HG02571 (cell line): ENCODE measurements at regions not wholly inside any gene's neighbourhood (a gene's known extent, or its start where the extent isn't known, plus 50 kb on each side); places are given as distances from the start of the nearest gene placed in this dataset.

Experiments
- ATAC-seq: cut with Tn5 transposase; IDR thresholded peaks from one replicate; pipeline ENCODE4 v1.9.1; 2021; ENCODE audit warnings: mild to moderate bottlenecking, moderate library complexity; ENCODE audit not compliant: unreplicated experiment

GRCh38 chr10:118501637-118502440 is 93.6 kb downstream of the PRLHR start:
- no peak for ATAC-seq

- no peak for ATAC-seq
These were observed 94.3 kb downstream of the PRLHR start for GRCh38 chr10:118501171-118501570.

- ATAC-seq: no peak
These were observed 94.9 kb downstream of the PRLHR start for GRCh38 chr10:118500477-118501104.

DNA sequence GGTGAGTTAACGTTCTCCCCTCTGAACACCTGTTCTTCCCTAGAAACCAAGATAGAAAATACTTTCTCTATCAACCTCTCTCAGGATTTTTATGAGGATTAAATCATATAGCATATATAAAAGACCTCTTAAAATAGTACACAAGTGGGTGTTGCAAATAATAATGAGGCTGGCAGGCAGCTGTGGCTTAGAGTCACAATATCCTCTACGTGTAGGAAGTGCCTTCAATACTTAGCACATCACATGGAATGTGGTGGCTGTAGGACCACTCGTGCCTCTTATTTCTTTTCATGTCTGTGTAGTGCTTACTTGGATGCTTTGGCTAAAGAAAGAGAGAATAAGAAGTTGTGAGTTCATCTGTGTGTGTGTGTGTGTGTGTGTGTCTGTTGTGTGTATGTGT is 96.3 kb downstream of the PRLHR start:
- ATAC-seq: no peak

DNA sequence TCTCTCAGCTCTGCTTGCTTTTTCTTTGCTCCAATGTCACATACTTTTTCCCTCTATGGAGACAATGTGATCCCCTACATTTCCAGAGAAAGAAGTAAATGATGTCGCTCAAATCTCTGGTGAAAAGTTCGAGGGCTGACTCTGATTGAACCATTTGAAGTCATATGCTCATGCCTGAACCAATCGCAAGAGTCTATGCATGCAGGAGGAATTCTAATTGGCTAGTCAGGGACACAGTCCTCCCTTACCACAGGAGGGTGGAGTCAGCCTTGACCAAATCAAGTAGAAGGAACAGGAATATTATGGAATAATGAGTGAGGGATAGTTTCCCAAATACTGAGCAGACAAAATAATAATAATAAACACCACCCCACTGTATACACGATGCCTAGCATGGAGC is 96.8 kb downstream of the PRLHR start:
- no peak for ATAC-seq

- ATAC-seq: no peak
These were observed 98.2 kb downstream of the PRLHR start for GRCh38 chr10:118497227-118497626.

GRCh38 chr10:118496525-118496924 is 98.9 kb downstream of the PRLHR start:
- ATAC-seq: no peak

GRCh38 chr10:118495499-118495898 is 99.9 kb downstream of the PRLHR start:
- no peak for ATAC-seq

- no peak for ATAC-seq
These were observed 104.4 kb downstream of the PRLHR start for GRCh38 chr10:118491055-118491454.

DNA sequence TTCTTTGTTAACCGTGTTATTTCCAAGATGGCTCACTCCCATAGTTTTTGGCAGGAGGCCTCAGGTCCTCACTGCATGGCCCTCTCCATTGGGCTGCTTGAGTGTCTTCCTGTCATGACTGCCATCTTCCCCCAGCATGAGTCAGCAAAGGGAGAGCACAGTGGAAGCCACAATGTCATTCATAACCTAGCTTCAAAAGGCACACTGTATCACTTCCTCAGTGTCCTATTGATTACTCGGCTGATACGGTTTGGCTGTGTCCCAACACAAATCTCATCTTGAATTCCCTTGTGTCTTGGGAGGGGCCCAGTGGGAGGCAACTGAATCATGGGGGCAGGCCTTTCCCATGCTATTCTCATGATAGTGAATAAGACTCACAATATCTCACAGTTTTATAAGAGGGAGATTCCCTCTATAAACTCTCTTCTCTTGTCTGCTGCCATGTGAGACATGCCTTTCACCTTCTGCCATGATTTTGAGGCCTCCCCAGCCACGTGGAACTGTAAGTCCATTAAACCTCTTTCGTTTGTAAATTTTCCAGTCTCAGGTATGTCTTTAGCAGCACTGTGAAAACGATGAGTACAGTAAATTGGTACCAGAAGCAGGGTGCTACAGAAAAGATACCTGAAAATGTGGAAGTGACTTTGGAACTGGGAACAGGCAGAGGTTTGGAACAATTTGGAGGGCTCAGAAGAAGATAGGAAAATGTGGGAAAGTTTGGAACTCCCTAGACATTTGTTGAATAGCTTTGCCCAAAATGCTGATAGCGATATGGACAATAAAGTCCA is 106.5 kb downstream of the PRLHR start:
- no peak for ATAC-seq

GRCh38 chr10:118485641-118486040 is 109.8 kb downstream of the PRLHR start:
- no peak for ATAC-seq

GRCh38 chr10:118484152-118484871 is 111.1 kb downstream of the PRLHR start:
- no peak for ATAC-seq

- no peak for ATAC-seq
These were observed 112.0 kb downstream of the PRLHR start for GRCh38 chr10:118483496-118483895.

GRCh38 chr10:118482393-118483331 is 112.8 kb downstream of the PRLHR start:
- ATAC-seq: no peak

DNA sequence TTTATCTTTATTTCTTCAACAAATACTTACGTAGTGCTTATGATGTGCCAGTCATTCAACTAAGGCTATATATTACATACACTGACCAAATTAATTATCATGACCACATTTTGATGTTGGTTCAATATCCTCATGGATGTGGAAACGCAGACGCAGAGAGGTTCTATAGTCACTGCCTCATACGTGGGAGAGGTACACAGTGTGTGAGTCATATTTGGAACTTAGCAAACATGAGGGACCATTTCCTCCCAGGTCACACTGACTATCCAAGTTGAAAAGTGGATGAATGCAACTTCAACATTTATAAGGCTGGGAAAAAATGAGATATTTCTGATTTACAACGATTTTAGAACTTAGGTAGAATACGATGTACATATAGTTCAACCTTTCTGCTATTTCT is 113.6 kb downstream of the PRLHR start:
- no peak for ATAC-seq

DNA sequence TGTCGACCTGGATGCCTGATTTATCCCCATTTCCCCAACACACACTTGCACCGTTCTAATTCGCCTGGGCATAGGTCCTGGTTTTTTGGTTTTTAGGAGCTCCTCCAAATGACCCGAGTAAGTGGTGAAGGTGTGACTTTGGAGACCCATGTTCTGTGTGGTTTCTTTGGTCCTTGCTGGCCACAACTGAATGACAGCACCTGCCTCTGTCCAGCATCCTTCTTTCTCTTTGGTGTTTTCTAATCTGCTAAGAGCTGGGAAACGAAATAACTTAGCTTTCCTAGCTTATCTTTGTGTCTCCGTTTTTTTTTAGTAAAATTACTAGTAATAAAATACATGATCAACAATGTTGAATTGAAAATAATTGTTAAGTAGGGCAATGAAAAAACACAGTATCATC is 120.2 kb downstream of the PRLHR start:
- ATAC-seq: no peak

GRCh38 chr10:118474111-118474510 is 121.3 kb downstream of the PRLHR start:
- no peak for ATAC-seq

- no peak for ATAC-seq
These were observed 122.0 kb downstream of the PRLHR start for GRCh38 chr10:118473305-118473960.
